HG02970 (cell line): ENCODE measurements at regions not wholly inside any gene's neighbourhood (a gene's known extent, or its start where the extent isn't known, plus 50 kb on each side); places are given as distances from the start of the nearest gene placed in this dataset.
"Not testable (repeated sequence)": the region's sequence is repeated elsewhere in the genome, so short reads cannot be mapped to it uniquely, and the experiment has no call there.

ENCODE experiments used
- ATAC-seq: cut with Tn5 transposase; IDR thresholded peaks from one replicate; pipeline ENCODE4 v1.9.1; 2021; ENCODE audit warnings: mild to moderate bottlenecking, moderate library complexity, moderate number of reproducible peaks; ENCODE audit not compliant: unreplicated experiment, low FRiP score

DNA sequence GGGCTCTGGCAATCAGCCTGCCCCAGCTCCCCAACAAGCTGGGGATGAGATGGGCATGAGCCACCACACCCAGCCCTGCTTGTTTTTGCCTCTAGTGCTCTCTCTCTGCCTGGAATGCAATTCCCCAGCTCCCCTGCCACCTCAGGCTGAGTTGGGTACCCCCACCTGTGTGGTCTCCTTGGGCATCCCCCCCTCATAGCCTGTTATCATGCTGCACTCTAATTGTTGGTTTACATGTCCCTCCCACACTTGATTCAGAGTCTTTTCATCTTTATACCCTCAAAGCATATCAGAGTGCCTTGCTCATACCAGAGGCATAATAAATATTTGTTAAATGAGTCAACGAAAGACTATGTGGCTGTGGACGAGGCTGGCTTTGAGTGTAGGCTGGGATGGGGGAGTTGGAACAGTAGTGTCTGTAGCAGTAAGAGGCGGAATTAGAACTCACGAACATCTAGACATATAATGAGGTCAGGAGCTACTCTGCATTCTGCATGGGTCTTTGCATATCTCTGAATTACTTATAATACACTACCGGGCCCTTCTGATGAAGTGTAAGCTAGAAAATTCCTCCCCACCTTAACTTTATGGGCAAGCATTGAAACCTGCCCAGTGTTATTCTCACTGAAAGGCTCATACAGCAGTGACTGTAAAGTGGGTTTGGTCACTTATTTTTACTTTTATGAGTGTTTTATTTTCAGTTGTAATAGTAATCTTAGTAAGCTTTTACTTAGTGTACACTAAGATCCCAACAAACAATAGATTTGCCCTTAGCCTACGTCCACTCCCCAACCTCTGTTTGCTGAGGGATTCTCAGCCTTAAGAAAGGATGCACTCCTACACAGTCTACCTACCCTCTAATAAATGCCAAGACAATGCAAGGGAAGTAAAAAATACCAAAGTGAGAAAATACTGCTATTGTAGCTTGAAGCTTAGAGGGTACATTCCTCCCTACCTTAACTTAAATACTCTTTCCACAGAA, 58.7 kb downstream of the EDN1 start:
- ATAC-seq = no peak

DNA sequence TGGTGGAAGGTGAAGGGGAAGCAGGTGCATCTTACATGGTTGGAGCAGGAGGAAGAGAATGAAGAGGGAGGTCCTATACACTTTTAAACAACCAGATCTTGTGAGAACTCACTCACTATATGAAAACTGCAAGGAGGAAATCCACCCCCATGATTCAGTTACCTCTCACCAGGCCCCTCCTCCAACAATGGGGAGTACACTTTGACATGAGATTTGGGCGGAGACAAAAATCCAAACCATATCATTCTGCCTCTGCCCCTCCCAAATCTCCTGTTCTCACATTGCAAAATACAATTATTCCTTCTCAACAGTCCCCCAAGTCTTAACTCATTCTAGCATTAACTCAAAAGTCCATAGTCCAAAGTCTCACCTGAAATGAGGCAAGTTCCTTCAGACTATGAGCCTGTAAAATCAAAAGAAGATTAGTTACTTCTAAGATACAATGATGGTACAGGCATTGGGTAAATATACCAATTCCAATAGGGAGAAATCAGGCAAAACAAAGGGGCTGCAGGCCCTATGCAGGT, 60.5 kb downstream of the EDN1 start:
- no peak for ATAC-seq

DNA sequence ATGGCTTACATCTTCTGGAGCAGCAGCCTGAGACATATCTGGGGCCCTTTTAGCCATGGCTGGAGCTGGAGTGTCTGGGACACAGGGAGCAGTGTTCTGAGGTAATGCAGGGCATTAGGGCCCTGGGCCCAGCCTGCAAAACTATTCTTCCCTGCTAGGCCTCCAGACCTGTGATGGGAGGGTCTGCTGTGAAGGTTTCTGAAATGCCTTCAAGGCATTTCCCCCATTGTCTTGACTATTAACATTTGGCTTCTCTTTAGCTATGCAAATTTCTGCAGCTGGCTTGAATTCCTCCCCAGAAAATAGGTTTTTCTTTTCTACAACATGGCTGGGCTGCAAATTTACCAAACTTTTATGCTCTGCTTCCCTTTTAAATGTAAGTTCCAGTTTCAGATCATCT, 61.5 kb downstream of the EDN1 start:
- ATAC-seq = no peak

DNA sequence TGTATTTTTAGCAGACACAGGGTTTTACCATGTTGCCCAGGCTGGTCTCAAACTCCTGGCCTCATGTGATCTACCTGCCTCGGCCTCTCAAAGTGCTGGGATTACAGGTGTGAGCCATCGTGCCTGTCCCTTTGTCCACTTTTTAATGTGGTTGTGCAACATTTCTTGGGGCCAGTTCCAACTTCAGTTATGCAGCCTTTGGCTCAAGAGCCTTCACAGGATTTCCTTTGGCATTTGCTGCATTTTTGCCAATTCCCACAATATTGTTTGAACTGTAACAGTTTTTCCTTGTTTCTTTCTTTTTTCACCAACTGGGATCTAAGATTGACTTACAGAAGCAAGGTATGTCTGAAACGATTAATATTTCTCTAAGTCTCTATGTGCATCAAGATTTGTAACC, 63.6 kb downstream of the EDN1 start:
- ATAC-seq = no peak

DNA sequence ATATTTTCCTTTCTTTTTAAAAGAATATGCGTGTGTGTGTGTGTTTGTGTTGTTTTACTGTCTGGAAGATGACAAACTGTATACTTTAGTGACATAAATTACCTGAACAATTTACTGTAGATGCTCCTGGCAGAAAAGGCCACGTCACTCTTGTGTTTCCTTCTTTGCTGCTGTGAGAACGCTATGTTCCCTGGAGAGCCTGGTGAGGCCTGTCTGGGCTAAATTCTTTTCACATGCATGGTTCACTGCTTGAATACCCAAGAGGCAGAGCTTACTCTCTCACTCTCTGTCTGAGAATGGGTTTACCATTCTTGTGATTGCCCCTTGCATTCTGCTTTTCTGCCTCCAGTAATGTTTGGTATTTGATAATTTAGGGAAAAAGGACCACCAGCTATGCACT, 64.3 kb downstream of the EDN1 start:
- ATAC-seq = no peak

DNA sequence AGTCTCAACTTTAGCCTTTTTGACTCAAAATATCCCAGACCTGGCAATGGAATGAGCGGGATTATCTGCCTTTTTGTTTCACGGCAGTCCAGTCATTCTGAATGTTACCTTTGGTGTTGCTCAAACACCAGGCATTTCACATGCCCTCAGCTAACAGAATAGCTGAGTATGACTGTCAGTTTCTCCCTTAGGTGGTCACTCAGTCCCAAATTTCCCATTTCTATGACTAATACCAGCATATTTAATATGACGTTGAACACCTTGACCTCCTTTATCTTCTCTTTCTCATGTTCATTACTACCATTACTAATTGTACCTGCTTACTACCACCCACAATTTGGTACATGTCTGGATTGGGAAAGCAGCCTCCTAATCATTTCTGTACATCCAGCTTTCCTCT, 65.2 kb downstream of the EDN1 start:
- no peak for ATAC-seq

DNA sequence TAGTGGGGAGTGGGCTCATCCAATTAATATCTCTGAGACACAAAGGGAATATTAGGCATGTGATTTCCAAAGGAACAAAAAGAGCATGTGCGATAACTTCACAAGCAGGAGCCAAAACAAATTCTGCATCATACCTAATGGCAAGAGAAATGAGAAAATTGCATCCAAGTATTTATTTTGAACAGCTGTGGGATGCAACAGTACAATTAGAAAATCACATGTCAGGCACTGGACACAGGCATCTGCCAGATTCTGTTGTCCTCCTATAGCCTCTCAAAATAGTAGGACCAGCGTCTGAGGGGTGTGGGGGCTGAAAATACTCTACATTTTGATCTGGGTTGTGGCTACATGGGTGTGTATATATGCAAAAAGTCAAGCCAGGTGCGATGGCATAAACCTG, 66.3 kb downstream of the EDN1 start:
- no peak for ATAC-seq

DNA sequence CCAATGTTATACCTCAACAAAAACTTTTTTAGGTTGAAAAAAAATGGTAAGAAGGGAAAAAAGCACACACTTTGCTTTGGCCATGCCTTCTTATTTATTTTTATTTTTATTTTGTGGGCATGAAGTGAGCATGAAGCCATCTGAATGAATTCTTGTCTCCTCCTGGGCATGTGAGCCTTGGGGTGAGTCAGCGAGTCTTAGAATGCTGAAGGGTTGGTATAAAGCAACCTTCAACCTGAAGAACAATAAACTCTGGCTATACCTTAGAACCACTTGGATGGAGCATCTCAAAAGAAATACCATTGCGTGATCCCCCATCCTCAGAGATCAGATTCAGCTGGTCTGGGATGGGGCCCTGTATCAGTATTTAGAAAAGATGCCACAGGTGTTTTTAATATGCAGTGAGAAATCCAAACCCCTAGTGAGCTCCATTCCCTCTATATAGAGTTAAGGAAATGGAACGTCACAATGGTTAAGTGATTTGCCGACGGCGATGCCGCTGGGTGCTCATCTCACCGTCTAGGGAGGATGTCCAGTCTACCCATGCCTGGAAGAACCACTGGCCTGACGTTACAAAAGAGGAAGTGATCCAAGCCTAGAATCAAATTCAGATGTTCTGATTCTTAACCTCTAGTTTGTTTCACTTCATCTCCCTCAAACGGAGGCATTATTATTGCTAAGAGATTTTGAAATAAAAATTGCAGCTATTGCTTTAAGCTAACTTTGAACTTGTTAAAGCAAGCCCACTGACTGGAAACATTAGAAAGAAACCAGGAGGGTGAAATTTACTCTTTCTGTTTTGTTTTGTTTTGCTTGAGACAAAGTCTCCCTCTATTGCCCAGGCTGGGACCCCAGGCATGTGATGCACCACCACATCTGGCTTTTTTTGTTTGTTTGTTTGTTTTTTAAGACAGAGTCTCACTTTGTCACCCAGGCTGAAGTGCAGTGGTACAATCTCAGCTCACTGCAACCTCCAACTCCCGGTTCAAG, 67.1 kb downstream of the EDN1 start:
- no peak for ATAC-seq

DNA sequence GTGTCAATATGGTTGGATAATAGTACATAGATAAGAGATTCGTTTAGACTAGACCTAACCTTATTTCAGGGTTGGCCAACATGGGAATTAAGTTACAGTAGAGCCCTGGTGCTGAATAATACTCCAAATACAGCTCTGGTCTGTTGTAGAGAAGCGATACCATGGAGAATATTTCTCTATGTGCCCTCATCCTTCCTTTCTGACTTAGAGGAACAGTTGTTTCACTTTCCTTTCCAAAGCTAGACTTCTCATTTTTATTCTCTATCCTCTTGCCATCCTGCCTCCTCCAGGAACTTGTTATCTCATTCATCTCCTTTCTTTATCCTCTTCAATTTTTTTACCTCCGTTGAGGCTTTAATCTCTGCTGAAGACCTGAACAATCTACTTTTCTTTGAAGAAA, 68.9 kb downstream of the EDN1 start:
- ATAC-seq = no peak

DNA sequence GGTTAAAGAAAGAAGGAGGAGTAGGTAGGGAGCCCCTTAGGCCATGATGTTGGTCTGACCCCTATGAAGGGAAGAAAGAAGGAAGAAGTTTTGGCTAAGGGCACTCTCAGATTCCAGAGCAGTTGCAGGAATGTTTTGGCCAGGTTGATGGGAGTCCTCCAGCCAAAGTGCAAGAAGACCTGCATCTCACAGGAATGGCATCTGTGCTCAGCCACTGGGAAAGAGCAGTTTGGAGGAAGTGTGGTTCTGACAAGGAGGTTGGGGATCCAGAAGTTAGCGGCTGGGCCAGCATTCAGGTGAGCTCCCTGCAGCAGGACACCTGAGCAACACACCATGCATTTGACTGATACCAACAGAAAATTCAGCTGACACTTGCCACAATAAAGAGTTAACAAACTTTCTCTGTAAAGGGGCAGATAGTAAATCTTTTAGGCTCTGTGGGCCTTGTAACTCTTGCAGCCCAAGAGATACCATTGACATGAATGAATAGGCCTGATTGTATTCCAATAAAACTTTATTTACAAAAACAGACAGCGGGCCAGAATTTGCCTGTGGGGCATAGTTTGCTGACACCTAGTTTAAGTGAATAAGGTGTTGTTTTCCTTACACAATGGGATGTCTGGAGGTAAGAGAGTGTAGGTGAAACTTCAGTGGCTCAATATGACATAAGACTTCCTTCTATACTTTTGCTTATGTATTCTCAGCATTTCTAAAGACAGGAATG, 71.0 kb downstream of the EDN1 start:
- no peak for ATAC-seq

DNA sequence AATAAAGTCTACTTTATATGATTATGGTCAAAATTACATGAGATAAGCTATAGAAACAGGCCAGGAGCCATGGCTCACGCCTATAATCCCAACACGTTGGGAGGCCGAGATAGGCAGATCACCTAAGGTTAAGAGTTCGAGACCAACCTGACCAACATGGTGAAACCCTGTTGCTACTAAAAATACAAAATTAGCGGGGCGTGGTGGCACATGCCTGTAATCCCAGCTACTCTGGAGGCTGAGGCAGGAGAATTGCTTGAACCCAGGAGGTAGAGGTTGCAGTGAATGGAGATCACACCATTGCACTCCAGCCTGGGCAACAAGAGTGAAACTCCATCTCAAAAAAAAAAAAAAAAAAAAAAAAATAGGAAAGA, 73.1 kb downstream of the EDN1 start:
- ATAC-seq = not testable (repeated sequence)

DNA sequence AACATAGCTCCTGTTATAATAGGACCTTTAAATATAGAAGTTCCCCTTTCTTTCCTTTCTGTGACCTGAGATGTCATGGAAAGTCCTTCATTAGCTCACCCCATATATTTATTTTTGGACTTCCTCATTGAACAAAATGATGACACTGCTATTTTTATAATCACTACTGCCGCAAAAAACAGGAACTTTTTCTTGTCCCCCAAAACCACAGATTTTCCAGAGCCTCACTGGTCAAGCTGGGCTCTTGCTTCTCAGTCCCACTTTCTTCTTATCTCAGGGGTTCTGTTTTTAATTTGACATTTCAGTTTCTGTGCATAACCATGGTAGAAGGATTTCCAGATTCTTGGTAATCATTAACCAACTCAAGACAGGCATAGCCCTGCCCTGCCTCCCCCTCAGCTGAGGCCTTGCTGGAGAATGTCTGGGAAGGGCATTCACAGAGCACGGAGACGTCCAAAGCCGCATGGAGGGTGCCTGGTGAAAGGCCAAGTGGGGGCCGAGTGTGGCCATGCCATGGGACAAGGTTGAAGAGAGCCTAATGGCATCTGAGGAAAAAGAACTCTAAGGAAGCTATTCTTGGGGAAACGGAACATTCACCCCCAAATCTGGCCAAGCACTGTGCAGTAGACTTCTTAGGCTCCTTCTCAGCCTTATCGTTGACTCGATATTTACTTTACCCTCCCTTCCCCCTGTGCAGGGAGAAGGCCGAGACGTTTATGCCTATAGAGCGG, 73.7 kb downstream of the EDN1 start:
- ATAC-seq = no peak

DNA sequence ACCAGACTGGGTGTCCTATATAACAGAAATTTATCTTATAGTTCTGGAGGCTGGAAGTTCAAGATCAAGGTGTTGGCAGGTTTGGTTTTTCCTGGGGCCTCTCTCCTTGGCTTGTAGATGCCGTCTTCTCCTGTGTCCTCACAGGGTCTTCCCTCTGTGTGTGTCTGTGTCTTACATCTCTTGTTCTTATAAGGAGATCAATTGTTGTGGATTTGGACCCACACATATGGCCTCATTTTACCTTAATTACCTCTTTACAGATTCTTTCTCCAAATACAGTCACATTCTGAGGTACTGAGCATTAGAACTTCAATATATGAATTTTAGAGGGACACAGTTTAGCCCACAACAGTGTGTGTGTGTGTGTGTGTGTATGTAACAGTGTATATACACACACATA, 74.5 kb downstream of the EDN1 start:
- ATAC-seq = no peak

DNA sequence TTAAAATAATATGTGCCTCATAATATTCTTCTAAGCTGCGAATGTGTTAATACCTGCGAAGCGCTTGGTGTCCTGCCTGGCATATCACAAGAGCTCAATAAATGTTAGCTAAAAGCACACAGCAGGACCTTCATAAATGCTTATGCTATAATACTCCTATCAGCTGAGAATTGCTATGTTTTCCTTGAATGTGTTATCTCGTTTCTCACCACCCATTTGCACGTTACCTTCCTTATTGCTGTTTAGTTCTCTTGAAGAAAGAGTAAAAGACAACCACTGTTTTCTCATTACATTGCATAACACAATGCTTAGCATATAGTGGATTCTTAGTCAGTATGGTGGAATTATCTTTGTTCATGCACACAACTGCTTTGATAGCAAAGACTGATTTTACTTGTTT, 76.6 kb downstream of the EDN1 start:
- no peak for ATAC-seq

DNA sequence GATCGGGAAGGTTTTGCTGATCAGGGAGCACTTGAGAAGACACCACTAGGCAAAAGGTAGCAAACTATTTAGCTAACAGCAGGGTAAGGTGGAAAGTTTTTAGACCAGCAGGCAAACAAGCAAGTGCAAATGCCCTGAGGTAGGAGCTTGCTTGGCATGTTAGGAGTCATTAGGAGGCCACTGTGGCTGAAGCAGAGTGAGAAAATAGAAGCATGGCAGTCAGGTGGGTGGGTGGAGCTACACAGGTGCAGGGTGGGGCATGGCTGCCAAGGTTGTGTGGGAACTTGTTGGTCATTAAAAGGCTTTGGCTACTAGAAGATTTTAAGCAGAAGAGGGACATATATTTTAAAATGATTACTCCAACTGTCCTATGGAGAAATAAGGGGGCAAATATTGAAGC, 77.3 kb downstream of the EDN1 start:
- ATAC-seq = no peak

DNA sequence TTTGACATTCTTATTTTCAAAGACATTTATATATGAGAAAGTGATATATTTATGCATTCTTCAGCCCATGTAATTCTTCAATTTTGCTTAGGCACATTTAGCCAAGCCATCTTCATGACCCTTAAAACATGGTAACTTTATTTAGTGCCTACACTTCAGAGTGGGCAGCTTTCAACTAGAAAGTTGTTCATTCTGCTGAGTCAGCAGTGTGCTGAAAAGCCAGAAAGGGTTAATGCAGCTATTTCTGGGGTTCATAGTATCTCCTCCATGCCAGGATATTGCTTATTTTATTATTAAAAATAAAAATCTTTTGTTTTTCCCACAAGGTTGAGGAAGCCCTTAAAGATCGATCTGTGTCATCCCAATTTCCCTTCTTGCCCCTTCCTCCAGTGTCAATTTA, 79.2 kb downstream of the EDN1 start:
- ATAC-seq = no peak

DNA sequence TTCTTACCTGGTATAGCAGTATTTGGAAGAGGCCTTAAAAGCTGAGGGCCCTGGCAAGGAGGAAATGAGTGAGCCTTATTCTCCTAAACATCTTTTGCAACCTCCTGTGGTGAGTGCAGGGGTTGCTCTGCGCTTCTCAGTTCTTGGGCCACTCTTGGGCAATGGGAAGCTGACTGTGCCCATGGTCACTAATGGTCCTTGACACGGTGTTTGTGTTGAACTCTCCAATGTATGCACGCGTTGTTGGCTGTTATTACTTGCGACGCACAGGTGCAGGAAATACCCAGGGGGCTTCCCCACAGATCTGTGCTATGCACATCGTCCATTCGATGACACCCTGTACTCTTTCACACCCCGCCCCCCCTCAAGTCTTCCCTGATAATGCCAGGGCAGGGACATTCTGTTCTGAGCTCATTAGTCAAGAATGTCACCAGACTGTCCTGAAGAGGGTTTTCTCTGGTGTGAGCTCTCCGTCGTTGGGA, 79.7 kb downstream of the EDN1 start:
- ATAC-seq = peak; percentile 50

DNA sequence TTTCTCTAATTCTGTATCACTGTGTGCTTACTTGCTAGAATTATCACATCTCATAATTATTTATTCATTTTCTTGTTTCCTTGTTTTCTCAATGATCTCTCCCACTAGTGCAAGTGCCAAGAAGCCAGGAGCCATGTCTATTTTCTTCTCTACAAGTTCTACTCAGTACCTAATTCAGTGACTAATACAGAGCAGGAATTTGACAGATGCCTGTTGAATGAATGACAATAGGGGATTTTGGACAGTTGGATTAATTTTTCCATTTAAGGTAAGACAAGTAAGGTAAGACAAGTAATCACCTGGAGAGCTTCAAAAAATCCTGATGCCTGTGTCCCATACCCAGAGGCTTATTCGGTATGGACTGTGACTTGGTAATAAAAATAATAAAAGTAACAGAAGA, 81.0 kb downstream of the EDN1 start:
- ATAC-seq = no peak

DNA sequence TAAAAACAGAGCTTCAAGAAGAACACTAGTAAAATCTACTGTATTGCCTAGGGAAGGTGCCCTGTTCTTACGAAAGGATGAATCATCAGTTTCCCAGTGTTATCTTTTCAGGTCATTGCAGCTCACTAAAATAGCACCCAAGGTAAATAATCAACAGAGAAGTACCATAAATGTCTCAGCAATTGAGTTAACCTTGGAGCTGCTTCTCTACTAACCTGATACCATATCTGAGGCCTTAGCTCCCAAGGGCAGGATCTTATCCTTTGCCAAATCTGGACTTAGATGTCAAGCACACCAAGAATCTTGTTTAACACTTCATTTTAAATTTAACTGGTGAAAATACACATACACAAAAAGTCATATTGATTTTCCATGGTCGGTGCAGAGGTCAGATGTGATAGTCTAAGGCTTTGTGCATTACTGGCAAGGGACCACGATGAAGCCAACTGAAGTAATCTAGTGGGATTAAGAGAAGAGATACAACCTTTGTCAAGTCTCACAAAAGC, 81.5 kb downstream of the EDN1 start:
- ATAC-seq = no peak
